Body of pancreas (tissue), 4 donors: ENCODE measurements at regions not wholly inside any gene's neighbourhood (a gene's known extent, or its start where the extent isn't known, plus 50 kb on each side); places are given as distances from the start of the nearest gene placed in this dataset.

Source experiments
- CTCF ChIP-seq, 7 experiments: fragments of 450-650 bp in 4 of 7; fragments of 200-600 bp in 3 of 7; sonication (generic) in 3 of 7; IDR thresholded peaks; one replicate each; pipeline ENCODE4 v1.5.1; 2016 to 2019; ENCODE audit warnings: antibody characterized with exemption in 7 of 7
- POLR2A ChIP-seq, 3 donors: fragments of 450-650 bp; IDR thresholded peaks; one replicate each; pipeline ENCODE4 v1.6.1; 2016; ENCODE audit warnings: antibody characterized with exemption in 3 of 3, mild to moderate bottlenecking in 2 of 3

- TF ChIP-seq CTCF (IDR thresholded peaks at IDR 0.05), result no peak
- no peak for TF ChIP-seq POLR2A (IDR thresholded peaks at IDR 0.05)
These were observed 57.4 kb downstream of the FSCB start for GRCh38 chr14:44449680-44450079.
